Right kidney (tissue), 1 donor: ENCODE measurements at regions not wholly inside any gene's neighbourhood (a gene's known extent, or its start where the extent isn't known, plus 50 kb on each side); places are given as distances from the start of the nearest gene placed in this dataset.

ENCODE experiments used
- DNase-seq: peaks from one replicate; pipeline ENCODE4 v3.0.0-alpha.2; 2016

DNA sequence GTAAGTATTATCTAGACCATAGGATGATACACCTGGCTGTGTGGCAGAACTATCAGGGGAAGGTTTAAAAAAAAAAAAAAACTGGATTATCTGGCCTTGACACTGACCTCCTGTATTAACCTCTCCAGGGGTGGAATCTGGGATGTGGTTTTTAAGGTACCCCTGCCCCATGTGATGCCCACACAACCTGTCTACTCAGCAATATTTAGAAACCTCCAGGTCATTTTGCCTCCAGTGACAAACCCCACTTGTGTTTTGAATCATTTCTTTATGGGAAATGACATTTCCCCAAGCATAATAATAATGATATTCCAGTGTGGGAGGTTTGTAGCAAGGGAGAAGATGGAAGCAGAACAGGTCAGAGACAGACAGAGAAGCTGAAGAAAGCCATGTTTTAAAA lies 179.1 kb downstream of the RSL24D1 start:
- no peak for DNase-seq

DNA sequence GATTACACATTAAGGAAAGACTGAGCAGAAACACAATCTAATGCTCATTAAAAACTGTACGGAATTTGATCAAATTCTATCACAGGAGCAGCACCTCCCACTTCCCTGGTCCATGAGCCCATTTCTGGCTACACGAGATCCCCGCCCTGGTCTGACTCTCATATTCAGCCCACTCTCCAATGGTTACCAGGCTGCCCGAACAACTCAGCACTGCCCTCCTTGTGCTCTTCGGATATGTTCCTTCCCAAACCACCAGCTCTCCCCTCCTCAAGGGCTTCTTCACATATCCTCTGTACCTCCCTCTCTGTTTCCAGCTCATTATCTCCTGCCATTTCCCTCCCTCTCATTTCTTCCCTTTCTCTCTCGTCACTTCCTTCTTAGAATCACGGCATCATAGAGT lies 180.5 kb downstream of the RSL24D1 start:
- no peak for DNase-seq

DNA sequence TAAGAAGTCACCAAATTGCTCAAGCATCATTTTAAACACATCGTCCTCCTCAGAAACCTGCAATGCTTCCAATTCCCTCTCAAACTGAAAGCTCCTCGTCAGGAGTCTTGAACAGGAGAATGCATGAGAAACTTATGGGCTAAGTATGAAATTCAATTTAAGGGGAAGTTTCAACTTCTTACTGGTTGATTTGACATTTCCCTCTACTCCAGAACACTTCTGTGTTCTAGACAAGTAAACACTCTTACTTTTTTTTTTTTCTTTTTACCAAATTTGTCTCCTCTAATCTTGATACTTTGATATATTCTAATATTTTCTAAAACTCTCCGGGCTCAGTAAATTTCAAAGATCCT lies 181.7 kb downstream of the RSL24D1 start:
- DNase-seq: no peak

DNA sequence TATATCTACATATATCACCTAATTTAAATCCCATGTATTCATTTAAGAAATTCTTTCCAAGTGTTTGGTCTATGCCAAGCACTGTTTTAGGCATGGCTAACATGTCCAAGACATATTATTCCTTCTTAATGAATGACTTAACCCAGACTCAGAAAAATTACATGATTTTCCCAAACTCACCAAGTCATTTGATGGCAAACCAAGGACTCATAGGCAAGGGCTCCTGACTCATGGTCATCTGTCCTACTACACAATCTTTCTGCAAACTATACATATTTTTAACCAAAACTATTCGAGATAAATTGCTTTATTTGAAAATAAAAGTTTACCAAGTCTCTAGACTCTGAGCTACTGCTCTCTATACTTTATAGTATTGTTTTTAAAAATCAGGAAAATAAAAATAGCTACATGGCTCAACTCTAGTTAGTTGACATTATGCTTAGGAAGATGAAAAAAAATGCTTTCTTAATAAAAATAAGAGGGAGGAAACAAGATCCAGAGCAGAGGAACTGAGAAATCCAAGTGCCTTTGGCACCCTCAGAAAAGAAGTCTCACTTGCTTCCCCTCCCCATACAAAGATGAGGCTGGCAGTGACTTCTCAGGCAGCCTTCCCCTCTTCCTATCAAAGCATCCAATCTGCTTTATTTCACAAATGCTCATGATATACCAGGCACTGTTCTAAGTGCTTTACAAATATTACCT lies 182.2 kb downstream of the RSL24D1 start:
- no peak for DNase-seq

DNA sequence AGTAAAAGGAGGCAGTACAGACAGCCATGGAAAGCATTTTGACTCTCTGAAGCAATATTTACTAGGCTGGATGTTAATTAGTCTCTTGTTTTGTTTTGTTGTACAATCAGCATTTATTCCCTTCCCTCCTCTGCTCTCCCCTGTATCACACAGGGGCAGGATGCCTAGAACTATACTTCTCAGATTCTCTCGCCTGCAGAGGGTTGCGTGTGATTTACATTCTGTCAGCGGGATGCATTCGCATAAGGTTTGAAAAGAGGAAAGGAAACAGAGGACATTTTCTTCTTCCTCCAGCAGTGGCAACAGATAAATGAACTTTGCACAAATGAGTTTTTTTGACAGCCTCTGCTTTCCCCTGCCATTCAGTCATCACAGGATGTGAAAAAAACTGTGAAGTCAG lies 188.3 kb downstream of the RSL24D1 start:
- DNase-seq: no peak

DNA sequence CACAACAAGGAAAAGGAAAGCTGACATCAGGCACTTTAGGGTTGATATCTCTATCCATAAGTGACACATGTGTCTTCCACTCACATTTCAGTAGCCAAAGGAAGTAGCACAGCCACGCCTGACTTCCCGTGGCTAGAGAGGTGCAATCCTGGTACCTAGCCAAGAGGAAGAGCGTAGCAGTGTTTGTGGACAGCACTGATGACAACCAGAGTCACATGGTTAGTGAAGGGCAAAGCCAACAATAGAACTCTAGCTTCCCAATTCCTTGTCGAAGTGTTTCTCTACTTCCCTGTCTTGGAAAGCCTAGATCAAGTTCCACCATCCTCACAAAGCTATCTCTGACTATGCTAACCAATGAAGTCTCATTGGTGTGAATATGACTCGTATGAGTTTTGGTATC lies 189.2 kb downstream of the RSL24D1 start:
- DNase-seq: no peak

DNA sequence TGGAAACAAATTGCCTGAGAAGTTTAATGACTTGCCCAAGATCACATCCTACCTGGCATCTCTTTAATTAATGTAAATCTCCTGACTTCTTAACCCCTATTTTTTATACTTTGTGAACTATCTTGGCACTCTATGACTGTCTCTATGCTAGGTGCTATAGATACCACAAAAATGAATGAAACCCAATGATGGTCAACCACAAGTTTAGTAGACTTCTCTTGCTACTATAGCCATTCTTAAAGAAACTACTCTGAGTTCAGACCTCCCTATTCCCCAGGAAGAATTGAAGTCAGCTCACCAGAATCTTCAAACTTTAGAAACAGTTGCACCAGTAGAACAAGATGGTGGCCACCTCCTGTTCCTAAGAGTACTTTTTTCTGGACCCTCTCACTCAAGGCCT lies 191.1 kb downstream of the RSL24D1 start:
- DNase-seq: no peak

DNA sequence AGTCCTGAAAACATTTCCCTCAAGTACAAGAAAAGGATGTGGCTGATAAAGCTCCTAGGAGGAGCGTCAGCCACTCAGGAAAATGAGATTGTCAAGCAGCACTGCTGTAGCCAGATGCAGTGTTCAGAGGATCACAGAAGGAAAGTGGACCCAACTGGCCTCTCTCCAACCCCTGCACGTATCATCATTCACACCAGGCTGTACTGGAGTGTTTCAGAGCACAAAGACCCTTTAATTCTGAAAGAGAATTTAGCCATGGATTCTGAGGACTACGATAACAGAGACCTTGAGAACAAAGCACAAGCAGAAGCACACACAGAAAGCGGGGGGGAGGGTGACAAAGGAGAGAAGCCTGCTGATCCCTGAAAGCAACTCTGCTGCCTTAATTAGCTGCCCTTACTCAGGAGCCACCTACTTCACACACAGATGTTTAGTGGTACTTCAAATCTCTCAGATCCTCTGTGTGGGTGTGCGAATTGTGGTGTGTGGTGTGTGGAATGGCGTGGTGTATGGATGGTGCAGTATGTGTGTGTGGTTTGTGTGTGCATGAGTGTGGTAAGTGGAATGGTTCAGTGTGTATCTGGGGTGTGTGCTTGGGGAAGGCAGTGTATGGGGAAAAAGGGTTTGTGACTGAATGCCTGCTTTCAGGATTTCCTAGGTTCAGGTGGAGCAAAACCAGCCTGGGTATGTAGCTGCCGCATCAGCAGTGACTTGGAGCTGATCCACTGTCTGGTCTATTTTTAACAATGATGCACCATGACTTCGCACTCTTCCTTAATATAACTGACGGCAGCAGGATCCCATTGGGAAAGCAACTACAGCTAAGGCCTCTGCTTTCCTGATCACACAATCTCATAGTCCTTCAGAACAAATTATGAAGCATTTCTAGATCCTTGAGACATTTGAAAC lies 192.5 kb downstream of the RSL24D1 start:
- no peak for DNase-seq

DNA sequence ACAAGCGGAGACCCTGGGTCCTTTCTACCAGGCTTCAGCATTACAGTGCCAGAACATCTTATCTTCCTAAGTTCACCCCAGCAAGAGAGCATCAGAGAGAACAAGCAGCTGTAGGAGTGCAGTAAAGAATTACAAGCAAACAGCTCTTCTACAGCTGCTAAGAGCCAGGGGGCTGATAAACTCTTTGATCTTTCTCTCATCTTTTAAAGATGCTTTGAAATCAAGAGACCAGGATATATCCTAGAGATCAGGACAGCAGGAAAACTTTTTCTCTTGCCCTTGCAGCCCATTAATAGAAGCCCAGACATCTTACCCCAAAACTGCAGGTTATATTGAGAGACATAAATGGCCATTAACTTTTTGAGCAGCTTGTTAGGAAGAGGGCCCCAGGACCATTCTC lies 198.1 kb downstream of the RSL24D1 start:
- DNase-seq: no peak

DNA sequence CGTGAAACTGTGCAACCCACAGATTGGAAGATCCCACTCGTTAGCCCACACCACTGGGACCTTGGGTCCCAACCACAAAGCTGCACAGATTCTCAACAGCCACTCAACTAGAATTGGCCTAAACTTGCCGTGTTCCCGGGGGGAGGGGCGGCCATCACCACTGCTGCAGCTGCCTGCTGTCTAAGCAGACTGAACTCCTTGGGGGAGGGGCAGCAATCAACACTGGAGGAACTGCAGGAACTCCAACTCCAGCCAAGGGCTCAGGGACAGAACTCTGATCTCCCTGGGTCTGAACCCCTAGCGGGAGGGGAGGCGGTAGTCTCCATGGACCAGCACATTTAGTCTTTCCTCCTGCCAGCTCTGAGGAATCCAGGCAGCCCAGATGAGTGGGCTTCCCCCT lies 205.9 kb downstream of the RSL24D1 start:
- DNase-seq: no peak

DNA sequence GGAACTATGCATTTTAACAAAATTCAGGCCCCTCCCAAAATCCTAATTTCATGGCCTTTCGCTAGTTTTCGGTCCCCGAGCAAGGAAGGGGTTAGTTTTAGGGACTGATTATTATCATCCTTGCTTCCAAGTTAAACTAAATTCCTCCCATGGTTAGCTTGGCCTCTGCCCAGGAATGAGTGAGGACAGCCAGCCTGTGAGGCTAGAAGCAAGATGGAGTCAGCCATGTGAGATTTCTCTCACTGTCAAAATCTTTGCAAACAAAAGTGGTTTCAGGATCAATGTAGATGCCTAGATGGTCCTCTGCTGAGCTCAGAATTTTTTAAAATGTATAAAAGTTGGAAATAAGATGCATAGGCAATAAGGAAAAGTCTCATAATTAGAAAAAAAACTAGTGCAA lies 208.9 kb downstream of the RSL24D1 start:
- peak; percentile 3 for DNase-seq

DNA sequence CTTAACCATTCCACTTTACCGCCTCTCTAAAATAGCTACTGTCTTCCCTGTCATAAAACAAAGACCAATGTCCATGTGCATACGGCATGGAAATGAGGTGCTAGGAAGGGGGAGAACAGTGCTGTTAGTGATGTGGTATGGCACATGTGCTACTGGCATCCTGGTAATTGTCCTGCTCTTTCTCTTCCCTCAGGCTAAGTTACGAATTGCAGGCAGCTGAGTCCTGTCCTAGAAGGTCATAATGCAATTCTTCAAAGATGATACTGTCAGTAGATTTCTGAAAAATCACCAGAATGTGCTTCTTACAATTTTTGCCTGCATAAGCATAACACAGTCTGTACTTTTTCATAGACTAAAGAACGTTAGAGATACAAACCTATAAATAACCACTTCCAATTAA lies 216.8 kb downstream of the RSL24D1 start:
- DNase-seq: no peak

DNA sequence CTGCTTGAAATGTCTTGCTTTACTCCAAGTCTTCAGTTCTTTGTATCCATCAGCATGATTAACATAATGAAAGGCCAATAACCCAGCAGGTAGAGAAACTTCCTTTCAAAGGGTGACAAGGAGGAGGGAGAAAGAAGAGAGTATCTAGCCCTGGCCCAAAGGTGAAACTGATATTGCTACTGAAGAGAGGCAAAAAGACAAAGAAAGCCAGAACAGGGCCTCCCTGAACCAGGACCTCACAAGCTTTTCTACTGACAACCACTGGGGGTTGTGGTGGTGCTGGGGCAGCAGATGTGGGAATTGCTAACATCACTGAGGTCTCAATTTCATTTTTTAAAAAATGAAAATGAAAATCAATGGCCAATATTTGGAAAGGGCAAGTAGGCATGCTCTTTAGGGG lies 234.1 kb downstream of the RSL24D1 start:
- DNase-seq: no peak

DNA sequence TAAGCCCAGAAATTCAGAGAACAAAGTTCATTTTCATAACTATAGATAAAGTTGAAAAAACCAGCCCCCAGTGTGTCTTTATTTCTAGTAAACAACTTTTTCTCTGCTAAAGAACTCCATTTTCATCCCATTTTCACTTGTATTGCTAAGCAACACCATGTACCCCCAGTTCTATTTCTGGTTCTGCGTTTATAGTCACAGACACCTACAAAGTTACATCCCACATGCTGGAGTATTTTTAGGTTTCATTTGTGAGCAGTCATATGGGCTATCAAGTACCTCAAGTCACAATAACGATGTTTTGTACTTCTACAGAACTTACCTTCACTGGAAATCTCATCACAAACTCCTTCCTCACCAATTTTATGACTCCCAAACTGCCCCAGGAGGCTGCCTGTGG lies 236.5 kb downstream of the RSL24D1 start:
- no peak for DNase-seq

DNA sequence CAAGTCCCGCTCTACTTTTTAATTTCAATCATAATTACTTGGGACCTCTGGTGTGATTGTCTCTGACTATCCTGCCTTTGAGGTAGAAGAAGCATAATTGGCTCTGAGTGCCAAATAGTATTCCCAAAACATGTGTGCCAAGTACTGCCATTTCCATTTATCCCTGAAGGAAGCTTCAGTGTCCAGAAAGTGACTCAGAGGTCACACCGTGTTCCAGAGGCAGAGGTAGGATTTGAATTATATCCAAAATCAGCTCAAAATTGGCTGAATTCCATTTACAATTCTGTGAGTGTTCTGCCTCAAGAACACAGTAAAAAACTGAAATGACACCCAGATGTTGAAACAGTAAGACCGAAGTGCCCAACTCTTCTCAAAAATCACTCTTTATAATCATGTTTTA lies 255.3 kb downstream of the RSL24D1 start:
- no peak for DNase-seq

DNA sequence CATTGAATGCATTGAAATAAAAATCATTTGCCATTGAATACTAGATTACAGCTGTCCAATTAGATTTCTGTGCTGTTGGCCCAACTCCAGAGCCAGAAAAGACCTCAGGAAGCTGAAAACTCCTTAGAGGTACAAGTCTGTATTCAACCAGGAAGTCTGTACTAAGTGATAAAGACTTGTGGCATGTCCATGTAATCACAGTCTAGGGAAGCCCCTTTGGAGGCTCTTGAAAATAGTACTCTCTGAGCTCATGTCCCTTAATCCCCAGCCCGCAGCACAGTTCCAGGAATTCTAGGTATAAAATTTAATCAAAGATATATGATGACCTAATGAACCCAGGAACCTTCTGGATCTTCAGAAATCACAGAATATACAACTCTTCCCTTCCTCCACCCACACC lies 279.4 kb downstream of the RSL24D1 start:
- DNase-seq: no peak

DNA sequence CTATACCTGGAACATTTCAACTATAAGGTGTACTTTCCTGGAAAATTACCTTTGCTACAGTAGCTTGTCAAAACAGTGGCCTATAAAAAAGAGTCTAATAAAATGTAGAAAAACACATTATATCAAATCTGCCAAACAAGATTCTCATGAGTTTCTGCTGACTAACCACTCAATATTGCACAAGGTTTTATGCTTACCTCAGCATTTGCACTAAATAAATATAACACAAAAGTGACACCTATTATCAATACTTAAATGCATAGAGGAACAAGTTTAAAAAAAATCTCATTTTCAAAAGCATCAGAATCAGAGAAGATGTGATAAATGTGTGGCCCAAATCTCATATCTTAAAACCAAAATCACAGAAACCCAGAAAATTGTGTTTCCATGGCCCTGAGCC lies 281.4 kb downstream of the RSL24D1 start:
- DNase-seq: no peak

DNA sequence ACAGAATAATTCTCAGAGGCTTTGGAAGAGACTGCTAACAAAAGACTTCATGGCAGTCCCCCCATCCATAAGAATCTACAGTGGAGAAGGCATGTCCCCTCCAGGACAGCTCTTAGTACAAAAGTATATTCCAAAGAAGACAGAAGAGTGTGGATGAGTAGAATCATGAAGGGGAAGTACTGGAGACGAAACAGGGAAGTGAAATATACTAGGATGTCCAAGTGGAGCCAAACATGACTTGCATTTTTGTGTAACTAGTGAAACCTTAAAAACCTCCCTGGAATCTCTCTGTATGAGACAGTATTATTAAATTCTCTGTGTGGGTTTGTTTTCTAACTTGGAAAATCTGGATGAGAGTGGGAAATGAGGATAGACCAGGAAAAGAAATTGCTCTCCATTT lies 312.4 kb downstream of the RSL24D1 start:
- DNase-seq: no peak

DNA sequence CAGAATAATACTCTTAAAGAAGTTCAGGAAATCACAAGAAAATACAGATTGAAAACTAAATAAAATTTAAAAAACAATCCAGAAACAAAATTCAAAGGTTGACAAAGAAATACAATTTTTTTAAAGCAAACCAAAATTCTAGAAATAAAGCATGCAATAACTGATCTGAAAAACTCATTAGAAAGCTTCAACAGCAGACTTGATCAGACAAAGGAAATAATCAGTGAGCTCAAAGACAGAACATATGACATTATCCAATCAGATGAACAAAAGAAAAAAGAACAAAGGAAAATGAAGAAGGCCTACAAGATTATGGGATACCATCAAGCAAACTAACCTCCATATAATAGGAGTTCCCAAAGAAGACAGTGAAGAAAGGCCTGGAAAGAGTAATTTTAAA lies 336.8 kb downstream of the RSL24D1 start:
- no peak for DNase-seq

DNA sequence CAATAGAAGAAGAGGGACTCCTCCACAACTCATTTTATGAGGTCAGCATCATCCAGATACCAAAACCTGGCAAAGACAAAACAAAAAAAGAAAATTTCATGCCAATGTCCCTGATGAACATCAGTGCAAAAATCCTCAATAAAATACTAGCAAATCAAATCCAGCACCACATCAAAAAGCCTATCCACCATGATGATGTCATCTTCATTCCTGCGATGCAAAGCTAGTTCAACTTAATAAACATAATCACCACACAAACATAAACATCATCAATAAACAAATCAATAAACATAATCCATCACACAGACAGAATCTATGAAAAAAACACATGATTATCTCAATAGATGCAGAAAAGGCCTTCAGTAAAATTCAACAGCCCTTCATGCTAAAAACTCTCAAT lies 342.1 kb downstream of the RSL24D1 start:
- DNase-seq: no peak

DNA sequence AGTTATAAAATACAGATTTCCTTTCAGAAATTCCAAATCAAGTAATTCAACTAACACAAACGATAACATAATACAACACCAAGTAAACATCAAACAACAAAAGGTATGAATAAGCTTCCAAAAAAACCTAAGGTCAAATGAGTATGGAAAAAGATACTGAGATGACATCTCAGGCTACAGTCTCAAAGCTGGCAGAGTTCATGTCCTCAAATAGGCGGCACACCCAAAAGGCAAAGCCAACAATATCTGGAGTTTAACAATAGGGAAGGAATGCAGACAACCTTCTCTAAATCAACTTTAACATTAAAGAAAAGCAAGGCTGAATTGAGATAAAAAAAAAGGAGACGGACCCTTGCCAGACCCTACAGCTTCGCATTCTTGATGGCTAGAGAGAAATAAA lies 346.6 kb downstream of the RSL24D1 start:
- no peak for DNase-seq

DNA sequence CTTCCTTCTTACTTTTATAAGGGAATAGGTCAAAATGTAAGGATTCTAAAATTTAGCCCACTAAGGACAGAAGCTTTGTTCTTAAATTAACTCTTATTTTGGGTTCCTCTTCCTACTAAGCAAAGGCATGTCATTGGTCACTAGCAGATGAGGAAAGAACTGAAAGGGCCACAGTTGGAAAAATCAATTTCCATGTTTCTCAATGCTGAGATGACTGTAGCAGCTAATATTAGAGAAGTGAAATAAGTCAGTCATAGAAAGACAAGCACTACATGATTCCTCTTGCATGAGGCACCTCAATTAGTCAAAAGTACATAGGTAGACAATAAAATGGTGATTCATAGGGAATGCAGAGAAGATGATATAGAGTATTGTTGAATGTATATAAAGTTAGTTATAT lies 353.7 kb downstream of the RSL24D1 start:
- no peak for DNase-seq

DNA sequence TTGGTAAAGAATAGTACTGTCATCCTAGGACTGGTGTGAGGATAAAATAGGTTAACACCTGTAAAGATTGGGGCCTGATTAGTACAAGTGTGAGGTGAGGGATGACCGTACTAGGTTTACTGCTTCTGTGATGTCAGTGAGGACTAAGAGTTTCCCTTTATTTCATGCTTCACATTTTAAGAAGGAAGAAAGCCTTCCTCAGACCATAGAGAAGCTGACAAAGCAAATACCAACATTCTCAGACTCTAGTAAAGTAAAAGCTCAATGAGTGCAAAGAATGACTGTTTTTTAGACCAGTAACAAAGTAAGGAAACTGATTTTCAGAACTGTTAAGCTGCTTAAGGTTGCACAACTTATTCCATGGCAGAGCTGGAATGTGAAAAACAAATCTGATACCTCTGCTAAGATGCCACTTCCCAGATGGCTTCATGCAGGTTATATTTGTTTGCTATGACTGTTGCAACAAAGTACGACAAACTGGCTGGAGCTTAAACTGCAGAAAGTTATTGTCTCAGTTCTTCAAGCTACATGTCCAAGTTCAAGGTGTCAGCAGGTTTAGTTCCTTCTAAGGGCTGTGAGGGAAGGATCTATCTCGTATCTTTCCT lies 354.9 kb downstream of the RSL24D1 start:
- no peak for DNase-seq
